NCI-H1105 (cell line): ENCODE measurements at regions not wholly inside any gene's neighbourhood (a gene's known extent, or its start where the extent isn't known, plus 50 kb on each side); places are given as distances from the start of the nearest gene placed in this dataset.

Experiments
- DNase-seq: peaks from one replicate; lab custom pipeline; 2025; lab: John Stamatoyannopoulos, UW

DNA sequence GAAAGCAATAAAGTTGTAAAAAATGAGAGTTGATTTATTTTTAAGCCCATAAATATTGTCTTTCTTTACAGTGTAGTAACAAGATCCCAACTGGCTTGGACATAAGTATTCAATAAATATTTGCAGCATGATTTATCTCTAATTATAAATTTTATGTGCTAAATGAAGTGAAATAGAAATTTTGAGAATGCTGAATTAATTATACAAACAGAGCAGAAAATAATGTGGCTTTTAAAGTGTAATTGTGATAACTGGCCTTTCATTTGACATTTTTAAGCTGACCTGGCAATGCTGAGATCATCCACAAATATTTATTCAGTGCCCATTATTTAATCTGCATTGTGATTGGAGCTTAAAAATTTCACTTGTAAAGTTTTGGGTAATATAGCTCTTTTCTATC is 201.6 kb upstream of the NAV3 start:
- DNase-seq, result no peak

DNA sequence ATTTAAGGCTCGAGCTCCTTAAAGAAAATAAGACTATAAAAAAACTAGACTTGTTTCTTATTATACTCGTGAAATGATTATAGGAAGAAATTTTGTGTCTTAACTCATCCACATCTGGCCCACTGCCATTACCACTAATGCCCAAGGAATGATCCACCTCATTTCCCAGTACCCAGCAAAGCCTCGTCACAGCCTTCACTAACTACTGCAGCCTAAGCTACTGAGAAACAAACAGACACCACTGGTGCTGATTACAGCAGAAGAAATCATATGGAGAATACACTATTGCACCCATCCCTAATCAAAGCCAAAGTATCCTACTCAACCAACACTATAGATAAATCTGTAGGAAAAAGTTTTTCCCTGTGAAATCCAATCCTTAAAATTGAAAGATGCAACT is 205.3 kb upstream of the NAV3 start:
- DNase-seq, result no peak

DNA sequence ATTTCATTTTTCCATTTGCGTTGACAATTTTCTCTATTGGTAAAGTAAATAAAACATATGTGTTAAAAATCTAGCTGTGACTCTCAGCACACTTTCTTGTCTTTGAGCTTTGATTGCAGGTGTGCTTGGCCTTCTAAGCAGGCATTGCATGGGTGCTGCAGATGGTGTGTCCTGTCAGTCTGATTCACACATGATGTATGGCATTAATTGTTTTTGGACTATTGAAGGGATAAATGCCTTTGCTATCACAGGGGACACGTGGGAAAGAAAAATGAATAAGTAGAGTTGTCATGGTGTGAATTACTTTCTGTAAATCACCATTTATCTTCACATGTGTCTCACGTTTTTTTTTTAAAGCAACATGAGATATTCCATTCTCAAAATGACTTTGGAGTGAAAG is 211.3 kb upstream of the NAV3 start:
- no peak for DNase-seq

DNA sequence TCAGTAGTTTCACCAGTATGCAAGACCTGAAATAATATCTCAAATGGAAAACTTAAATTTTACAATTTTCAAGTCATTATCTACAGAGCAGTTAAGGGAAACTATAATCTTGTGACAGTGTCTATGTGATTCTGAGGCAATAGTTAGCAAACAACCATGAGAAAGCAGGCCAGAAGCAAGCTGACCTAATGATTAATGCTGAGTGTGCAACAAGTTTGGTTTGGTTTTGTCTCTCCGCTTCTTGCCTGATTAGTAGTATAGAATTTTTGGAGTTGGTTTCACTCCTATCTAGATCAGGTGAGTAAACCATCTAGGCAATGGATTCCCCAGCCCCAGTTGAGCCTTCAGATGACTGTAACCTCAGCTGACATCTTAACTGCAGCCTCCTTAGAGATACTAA is 212.9 kb upstream of the NAV3 start:
- DNase-seq, result no peak

DNA sequence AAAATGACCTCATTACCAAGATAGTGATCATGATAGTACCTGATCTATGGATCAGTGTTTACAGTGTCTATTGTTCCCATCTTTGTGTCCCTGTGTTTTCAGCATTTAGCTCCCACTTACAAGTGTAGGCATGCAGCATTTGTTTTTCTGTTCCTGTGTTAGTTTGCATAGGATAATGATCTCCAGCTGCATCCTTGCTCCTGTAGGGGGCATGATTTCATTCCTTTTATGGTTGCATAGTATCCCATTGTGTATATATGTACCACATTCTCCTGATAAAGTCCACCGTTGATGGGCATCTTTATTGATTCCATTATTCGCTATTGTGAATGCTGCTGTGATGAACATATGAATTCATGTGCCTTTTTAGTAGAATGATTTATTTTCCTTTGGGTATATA is 215.4 kb upstream of the NAV3 start:
- DNase-seq, result no peak

DNA sequence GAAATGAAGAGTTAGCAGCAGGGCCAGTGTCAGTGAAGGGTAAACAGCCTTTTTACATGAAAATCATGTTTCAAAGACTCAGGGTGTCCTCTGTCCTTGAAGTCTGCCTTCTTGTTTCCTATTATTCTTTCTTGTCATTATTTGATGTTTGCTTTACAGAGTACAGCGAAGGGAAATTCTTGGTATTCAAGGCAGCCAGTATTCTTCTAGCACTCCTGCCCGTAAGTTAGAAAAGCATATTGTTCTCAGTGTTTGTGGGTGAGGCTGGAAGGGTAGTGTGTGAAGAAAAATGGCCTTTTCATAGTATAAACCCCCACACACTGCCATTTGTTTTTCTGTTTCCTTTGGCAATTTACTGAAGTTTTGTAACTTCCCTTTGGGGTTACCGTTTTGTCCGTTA is 217.3 kb upstream of the NAV3 start:
- no peak for DNase-seq

DNA sequence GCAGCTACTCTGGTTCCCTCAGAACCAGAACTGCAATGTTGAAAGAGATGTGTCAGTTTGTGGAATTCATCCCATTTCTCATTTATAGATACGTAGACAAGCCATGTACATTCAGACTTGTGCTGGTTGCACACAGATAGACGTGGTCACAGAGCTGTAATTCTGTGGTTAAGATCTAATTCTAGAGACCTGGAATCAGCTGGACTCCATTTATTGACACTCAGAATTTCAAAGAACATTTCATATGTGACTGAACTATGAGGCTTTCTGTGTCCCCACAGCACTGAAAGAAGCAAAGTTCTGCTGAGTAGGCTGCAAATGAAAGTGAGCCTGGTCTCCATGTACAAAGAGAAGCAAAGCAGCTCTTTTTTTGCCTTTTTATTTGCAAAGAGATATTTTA is 220.2 kb upstream of the NAV3 start:
- DNase-seq, result no peak

DNA sequence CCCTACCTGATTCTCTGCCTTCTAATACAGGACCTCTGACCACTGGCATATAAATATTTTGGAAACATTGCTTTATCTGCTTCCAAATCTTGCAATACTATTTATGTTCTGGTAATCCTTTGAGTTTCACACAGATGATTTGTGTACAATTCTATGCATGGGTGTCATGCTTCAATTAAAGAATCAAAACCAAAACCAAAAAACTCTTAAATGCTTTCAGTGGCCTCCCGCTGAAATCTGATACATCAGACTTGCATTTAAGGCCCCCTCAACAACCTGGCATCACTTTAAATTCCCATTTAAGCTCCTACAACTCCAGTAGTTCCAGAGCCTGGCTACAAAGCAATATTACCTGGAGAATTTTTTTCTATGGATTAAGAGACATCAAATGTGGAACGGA is 221.7 kb upstream of the NAV3 start:
- DNase-seq, result no peak

DNA sequence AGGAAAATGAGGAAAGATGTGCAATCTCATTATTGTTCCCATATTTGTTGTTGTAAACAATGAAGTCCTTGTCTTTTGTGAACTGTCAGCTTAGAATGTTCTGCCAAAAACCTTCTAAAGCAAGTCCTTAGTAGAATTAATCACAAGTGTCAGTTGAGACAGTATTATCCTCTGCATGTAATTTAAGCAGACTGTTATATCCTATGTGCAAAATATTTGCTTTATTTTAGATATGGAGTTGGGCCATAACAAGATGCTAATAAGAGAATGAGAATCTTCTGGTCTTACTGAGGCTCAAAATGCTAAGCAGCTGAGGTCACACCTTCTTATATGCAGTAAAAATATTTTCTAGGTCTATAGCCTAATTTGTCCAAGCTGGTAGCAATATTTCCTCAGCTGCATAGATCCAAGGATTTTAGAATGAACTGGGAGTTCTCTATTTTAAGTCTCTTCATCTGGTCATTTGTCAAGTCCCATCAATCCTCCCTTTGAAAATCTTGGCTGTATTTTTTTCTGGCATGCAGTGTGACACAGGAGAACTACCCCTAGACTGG is 222.3 kb upstream of the NAV3 start:
- no peak for DNase-seq

DNA sequence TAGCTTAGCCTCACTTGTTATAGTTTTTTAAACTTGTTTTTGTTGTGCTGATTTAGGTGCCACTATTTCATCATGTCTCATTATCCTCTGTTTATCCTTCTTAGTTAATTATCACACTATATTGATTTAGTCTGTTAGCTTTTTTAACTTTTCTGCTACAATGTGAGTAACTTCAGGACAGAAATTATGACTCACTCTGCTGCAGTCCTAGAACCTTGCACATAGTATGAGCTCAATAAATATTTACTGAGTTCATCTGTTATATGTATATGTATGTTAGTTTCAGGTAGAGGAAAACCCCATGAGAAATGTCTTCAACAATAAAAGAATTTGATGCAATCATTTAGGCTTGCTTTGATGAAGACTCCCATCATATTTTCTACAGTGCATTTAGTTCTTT is 224.3 kb upstream of the NAV3 start:
- DNase-seq, result no peak

DNA sequence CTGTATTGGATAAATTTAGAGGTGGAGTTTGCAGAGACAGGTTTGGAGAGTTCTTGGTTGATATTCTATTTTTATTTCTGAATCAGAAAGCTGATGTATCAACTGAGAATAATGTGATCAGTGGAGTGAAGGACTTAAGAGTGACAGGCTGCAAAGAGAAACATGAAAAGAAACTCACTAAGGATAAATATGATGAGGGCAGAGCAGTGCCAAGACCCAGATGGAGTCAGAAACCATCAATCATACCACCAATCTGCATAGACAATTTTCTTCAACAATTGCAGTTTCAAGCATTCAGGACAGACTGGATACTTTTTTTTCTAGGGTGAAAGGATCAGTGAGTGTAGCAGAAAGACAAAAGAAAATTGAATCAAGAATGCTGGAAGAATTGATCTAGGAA is 226.7 kb upstream of the NAV3 start:
- DNase-seq, result no peak

DNA sequence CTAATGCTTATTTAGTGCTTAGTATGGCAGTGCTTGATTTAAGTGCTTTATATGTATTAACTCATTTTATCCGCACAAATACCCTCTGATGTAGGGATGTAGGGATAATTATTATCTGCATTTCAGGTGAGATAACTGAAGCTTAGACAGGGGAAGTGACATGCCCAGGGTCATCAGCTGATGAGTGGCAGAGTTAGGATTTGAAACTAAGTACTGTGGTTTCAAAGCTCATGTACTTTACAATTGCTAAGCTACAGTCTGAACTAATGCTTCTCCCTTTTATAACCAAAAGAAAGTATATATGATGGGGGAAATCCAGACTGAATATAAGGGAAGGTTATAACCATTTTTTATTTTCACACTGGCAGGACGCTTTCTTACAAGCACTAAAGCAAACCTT is 229.6 kb upstream of the NAV3 start:
- DNase-seq, result no peak

DNA sequence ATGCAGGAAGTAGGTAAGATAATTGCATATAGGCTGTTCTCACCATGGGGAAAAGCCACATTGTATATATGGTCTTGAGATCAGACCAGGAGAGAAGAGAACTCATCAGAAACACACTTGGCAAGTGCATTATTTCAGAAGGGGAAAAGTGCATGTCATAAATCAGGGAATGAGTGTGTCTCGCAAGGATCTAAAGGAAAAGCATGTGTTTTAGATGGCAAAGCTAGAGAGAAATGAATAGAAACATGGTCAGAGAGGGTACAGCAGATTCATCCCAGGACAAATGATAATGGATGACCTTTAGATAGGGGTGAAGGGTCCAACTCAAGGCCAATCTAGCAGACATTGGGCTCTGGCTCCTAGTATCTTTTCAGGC is 230.2 kb upstream of the NAV3 start:
- DNase-seq, result no peak

DNA sequence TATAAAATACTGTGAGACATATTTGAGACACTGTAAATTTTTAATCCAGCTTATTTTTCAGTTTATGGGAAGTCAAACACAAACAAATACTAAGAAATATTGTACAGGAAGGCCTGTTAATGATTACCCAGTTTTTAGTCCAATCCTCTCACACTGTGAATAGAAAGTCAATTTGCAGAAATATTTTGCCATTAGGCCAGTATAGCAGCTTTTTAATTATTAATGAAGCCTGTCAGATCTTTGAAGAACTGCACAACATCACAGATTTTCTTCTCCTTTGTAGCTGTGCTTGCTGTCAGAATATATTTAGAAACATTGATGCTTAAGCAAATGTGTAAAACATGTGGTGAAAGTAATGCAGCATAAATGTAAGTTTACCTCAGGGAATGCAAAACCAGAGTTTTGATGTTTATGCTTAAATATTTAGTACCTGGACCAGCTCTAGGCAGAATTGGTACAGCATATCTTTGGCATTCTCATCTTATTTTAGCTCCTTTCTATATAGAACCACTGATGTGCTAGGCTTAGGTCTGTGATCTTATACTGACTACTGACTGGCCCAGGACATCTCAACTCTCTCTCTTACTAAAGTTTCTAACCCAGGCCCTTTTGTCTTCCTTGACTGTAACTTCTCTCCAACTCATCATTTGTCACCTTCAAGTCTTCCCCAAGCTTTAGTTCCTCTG is 230.8 kb upstream of the NAV3 start:
- DNase-seq, result no peak

DNA sequence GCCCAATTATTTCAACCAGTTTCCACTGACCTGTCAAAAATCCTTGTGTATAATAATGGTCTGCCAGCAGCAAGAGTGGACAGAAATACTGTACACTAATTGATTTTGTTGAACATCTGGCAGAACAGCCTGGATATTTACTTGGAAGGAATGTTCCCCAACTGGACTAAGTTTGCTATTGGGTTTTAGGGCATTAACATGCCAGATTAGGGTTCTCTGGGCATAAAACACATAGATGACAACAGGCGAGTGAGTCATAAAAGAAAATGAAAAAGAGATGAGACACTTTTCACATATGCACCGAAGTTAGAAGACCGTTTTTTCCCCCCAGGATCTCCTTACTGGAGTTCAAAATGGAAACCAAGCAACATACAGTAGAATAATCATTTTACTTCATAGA is 236.3 kb upstream of the NAV3 start:
- no peak for DNase-seq

DNA sequence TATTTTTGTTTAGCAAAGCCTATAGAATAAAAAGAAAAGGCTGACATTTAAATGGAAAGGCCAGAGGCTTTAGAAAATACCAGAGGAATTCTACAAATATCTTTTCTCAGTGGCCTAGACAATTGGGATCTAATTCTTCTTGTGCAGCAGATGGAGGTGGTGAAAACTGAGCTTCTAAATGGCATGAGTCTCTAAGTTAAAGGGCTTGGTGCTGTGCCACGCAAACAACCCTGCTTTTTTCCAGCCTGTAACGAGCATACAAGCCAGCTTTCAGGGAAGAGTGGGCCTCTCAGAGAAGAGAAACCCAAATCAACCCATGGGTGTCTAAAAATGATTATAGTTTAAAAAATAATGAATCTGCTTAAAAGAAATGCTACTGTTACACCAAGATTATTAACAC is 237.9 kb upstream of the NAV3 start:
- DNase-seq, result no peak

DNA sequence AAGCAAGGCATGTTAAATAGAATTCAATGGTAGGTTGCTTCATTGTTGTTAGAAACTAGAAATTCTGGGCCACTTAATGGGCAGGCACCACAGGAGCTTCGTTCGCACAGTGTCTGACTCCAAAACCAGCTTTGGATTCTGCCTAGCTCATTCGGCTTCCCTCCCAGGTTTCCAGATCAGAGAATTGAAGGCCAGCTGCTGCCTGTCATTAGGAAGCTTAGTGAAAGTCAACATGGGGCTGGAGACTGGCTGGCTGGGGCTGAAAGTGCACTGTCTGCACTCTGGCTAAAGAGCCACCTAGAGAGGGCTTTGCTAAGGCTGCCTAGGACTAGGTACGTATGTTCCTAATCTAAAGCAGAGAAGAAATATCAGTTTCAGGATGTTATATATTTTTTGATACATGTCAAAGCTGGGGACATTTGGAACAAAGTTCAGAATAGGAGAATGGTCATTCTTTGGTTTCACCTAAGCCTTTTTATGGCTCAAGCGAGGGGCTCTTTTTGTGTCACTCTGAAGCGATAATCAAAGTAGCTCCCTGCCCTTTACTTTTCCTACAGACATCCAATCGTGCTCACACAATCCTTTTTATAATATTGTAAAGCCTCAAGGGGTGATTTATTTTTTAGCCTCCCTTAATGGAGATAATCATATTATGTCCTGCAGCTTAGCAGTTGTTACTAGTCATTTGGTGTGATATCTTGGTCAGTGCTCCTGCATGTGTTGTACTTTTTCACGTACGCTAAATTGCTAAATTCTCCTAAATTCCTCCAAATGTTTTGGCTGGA is 238.5 kb upstream of the NAV3 start:
- peak; percentile 52 for DNase-seq

DNA sequence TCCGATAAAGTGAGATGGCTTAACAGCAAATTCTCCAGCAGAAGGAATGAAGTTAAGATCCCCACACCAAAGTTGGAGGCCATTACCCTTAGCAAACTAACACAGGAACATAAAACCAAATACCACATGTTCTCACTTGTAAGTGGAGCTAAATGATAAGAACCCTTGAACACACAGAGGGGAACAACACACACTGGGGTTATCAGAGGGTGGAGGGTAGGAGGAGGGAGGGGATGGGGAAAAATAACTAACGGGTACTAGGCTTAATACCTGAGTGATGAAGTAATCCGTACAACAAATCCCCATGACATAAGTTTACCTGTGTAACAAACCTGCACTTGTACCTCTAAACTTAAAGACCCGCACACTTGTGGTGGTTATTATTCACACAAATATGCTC is 240.4 kb upstream of the NAV3 start:
- DNase-seq, result no peak

DNA sequence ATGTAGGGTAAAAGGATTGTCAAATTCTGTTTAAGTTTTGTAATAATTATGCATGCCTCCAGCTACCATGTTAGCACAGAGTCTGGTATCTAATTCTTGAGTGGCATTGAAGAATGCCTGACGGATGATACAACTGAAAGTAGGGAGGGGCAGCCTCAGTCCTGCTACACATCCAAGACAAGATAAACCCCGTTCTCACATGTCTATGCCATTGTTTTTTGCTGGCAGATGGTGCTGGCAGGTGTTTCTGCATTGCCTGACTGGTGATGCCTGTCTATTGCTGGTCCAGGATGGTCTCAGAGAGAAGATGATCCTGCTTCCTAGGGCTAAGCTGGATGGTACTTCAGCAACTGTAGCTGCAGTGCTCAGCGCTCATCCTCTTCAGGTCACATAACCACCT is 245.8 kb upstream of the NAV3 start:
- no peak for DNase-seq

DNA sequence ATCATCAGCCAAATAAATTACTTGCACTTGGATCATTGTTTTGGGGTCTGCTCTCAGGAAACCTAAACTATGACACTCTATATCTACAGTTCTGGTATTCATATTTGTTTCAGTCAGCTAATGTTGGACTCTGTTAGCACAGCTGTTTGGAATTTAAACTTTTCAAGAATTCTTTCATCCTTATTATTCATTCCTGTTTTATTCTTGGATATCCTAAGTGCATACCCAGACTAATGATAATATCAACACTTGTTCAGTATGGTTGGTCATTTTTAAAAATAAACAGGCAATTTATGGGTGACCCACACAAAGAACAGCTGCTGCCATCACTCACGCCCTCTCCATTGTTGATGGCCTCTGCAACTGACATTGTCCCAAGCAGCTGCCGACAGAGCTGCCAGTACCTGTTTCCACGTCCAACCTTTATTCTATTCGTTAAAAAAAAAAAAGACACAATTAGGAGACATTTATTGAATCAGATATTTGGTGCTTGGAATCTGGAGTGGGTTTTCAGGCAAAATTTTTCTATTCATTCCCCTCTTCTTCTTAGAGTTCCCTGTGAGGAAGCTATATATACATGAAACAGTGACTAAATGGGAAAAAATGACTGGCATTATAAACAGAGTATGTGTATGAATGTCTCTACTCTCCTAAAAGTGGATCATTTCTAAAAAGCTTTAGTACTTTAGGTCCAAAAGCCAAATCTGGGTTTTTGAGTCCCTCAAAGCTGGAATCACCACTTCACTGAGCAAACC is 252.1 kb upstream of the NAV3 start:
- no peak for DNase-seq

DNA sequence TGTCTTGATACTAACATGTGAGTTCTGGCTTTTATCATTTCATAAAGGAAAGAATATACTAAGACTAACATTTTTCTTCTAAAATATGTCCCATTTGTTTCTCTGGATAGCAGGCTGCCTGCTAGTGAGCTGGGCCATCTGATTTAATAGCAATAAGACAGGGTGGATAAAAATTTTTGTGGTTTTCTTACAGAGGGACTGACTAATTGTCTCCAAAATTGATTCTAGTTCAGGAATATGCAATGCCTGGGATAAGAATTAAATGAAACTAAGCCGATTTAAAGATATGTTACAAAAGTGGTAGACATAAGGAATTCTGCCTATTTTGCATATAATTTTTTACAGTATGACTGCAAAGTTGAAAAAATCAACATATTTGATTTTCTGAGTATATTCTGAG is 252.9 kb upstream of the NAV3 start:
- no peak for DNase-seq

DNA sequence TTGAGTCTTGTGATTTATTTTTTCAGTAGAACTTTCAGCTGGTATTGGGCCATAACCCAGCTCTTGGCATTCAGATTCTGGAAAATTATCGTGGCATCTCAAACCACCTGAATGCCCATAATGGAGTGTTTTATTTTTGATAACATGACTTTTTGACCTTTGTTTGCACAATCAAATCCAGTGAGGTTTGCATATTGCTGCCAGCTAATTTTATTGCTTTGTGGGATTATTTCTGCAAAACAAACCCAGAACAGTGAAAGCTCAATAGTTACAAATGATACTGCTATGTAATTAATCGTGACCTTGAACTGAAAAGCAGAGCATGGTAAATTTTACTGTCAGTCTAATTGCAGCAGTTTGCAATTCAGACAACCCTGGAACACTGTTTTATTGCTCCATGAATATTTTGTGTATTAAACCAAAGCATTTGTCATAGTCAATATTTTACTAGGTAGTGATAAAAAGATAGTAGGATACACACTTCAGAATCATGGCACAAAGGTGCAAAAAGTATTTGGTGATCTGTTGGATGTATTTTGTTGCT is 255.2 kb upstream of the NAV3 start:
- no peak for DNase-seq

DNA sequence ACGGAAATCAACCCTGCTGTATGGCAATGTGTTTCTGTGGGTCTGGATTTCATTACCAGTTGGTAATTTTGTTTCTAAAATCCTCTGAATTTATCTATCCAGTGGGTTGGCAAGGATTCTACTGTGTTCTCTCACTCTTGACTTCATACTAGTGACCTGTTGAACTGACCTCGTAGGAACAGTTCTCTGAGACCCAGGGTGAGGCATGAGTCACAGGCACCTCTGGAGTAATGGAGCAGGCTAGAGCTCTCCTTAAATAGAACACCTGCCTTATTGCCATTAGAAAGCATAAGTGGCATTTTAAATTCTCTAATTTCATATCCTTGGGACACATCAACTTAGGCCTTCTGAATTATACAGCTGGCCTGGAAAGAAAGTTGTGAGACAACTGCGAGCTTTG is 258.3 kb upstream of the NAV3 start:
- DNase-seq, result no peak
